GM19099 (cell line): ENCODE measurements at regions not wholly inside any gene's neighbourhood (a gene's known extent, or its start where the extent isn't known, plus 50 kb on each side); places are given as distances from the start of the nearest gene placed in this dataset.

Source experiments
- POLR2A ChIP-seq: IDR thresholded peaks from 3 replicates; pipeline ENCODE4 v1.6.1; 2011; ENCODE audit warnings: low read depth; ENCODE audit not compliant: insufficient read length; ENCODE audit errors: extremely low read depth

DNA sequence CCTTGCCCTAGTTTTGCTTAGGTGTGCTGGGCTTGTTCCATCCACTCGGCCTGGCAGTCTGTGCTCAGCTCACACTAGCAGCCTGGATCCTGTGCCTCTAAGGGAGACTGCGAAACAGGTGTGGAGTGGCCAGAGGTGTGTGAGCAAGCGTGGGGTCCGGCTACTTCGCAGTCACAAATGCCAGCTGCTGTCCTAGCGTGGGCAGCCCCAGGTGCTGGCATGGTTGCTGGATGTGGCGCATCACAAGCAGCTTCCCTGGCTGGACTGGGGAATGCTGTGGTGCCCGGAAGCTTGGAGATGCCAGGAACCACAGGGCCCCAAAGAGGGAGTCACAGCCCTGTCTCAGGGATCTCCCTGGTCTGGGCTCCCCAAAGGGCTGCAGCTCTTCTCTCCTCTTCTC lies 119.0 kb upstream of the TMEFF2 start:
- TF ChIP-seq POLR2A, result no peak

DNA sequence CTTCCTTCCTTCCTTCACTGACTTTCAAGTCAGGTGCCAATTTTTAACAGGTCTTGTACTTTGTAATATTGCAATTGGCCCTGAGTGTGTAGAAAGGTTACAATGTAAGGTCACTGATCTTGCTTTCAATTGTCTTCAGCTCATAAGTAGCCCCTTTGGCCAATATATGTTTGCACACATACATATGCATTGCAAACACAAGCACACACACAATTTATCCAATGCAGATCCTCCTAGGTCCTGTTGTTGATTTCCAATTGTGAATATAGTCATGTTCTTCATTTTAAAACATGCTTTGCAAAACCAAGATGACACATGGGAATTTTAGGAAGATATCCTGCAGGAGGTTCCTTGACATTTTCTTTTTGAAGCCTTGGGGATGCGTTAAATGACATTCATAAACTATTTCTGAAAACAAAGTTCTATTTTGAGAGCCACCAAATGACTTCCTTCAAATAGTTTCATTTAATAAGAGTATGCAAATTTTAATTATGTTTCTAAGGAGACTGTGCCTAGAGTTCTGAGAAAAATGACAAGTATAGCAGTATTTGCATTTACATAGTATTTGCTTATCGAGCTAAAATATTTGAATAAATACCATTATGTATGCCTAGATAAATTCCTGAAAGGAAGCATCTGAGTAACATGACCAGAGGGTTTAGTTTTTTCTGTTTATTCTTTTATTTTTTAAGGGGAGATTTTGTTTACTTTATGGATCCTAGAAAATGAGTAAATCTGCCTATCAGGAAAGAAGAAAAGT lies 117.1 kb upstream of the TMEFF2 start:
- no peak for TF ChIP-seq POLR2A

DNA sequence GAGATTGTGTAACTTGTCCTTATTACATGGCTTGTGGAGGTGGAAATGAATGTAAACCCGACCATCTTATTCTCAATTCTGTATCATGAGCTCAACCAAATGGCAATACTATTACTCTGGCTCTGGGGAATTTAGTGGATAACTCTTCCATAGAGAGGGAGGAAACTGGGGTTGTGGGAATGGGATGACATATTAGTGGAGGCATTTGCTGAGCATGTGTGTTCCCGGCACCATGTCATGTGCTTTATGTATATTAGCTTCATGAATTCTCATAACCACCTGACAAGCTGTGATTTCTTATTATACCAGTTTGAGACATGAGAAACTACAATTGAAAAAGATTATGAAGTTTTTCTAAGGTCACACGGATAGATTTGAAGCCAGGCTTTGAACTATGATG lies 112.8 kb upstream of the TMEFF2 start:
- TF ChIP-seq POLR2A, result no peak

GRCh38 chr2:192298664-192299063 lies 103.9 kb upstream of the TMEFF2 start:
- TF ChIP-seq POLR2A, result no peak

- TF ChIP-seq POLR2A, result no peak
These were observed 97.7 kb upstream of the TMEFF2 start for GRCh38 chr2:192292478-192292877.

- TF ChIP-seq POLR2A, result no peak
These were observed 93.6 kb upstream of the TMEFF2 start for GRCh38 chr2:192288295-192288694.

DNA sequence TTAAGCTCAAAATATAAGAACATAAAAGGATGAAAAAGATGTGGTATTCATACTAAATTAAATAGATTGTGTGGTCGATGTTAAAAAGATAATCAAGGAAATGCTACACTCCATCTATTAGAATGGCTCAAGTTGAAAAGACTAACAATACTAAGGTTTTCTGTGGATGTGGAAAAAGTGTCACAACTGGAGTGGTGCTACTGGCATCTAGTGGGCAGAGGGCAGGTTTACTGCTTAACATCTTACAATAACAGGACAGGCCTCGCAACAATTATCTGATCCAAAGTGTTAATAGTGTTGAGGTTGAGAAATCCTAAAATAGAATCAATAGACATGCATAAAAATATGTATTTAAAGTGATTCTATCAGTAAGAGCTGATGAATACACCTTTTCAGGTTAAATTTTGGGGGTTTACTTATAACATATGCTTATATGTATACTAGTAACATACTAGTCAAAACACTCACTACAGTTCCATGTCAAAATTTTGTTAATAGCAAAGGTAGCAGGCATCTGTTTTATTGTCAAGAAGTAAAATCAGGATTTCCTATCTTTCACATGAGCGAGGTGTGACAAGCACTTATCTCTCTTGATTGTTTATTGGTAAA lies 91.5 kb upstream of the TMEFF2 start:
- TF ChIP-seq POLR2A, result no peak

DNA sequence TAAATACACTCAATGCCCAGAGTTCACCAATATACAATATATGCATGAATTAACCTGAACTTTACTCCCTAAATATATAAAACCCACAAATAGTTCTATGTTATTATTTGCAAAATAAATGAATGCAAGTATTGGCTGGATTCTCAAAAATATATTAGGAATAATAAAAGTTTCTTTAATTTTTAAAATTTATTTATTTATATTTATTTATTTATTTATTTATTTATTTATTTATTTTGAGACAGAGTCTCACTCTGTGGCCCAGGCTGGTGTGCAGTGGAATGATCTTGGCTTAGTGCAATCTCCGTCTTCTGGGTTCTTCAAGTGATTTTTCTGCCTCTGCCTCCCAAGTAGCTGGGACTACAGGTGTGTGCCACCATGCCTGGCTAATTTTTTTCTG lies 88.7 kb upstream of the TMEFF2 start:
- no peak for TF ChIP-seq POLR2A

- TF ChIP-seq POLR2A, result no peak
These were observed 84.0 kb upstream of the TMEFF2 start for GRCh38 chr2:192278701-192279100.

GRCh38 chr2:192277494-192278109 lies 82.9 kb upstream of the TMEFF2 start:
- TF ChIP-seq POLR2A, result no peak

DNA sequence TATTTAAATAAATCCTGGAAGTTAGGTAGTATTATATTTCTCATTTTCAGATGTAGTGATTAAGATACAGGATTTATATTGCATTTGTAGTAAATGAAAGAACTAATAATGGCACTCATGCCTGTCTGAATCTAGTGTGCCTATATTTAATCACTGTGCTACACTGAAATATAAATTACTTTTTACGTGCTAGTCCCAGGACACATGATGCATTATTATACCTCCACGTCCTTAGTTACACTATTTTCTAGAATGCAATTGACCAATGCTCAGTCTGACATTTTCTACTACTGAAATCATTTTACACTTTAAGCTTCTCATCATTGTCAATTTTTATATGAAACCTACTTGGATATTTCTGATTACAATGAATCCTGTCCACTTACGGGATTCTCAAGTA lies 80.9 kb upstream of the TMEFF2 start:
- TF ChIP-seq POLR2A, result no peak

DNA sequence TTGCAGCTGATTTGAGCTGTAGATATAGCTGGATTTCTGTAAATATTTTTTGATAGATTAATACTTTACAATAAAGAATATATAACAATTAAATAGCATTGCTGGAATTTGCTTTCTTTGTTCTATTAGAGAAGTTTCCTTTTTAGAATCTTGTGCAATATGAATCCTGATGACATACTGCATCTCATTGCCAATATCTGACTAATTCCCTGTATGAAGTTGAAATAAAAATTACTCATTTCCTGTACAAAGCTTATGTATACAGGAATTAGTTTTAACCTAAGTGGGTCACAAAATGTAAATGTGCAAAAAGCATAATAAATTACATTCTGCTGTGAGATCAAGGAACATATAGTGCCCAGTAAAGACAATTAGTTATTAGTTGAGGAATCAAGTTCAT lies 72.8 kb upstream of the TMEFF2 start:
- no peak for TF ChIP-seq POLR2A

DNA sequence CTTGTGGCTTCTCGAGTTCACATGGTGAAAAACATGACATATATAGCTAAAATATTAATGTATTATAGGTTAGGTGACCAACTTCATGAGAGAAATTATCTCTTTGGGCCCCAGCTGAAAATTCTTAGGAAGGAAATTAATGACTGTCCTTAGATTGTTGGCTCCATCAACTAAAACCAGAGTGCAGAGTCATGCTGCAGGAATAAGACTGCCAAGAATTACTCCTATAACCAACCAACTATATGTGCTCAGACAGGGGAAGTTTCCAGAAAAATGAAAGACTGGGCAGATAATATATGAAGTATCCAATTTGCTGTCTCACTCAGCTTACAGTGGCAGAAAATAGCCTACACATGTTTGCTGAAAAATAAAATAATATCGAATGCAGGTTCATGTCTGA lies 71.0 kb upstream of the TMEFF2 start:
- TF ChIP-seq POLR2A, result no peak

DNA sequence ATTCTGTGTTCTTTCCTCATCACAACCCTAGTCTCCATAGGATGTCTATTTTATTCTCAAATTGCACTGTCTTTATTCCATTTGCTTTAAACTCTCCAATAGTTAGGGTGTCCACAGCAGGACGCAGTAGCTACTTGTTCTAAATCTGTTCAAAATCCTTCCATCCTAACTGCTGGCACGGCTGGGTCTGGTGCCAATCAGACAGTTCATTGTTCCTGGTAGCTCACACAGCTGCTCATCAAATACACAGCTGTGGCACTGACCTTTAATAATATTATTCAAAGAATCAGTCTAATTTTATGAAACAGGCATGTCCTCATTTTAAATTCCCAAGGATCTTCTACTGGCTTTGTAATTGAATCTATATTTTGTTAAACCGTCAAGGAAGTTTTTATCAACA lies 59.7 kb upstream of the TMEFF2 start:
- TF ChIP-seq POLR2A, result no peak

DNA sequence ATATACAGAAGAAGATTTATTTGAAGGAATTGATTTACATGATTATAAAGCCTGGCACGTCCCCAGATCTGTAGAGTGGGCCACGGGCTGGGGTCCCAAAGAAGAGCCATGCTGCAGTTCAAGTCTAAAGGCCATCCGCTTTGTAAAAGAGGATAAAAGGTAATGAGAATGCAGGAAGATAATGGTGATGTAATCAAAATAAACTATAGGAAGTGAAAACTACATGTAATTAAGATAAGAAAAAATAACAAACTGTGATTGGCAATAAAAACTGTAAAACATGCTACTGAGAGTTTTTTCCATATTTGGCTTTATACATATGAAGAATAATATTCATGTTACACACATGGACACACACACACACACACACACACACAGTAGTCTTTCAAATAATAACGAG lies 59.0 kb upstream of the TMEFF2 start:
- TF ChIP-seq POLR2A, result no peak

DNA sequence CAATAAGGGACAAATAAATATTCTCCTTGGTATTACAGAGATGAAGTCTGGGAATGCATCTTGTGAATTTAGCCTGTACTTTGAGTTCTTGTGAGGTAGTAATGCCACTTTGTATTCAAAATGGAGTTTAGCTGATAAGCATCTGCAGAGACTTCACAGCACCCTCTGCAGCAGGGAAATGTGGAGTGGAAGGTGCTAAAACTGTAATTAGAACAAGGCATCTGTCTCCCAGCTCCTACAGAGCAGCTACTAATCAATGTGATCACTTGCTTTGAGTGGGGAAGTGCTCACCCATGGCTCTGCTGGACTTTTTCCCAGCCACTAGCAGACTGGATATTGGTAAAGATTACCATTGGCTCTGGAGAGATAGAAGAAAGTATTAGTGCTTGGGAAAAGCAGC lies 56.2 kb upstream of the TMEFF2 start:
- TF ChIP-seq POLR2A, result no peak
